GM18508 (cell line): ENCODE measurements at regions not wholly inside any gene's neighbourhood (a gene's known extent, or its start where the extent isn't known, plus 50 kb on each side); places are given as distances from the start of the nearest gene placed in this dataset.
"Not testable (repeated sequence)": the region's sequence is repeated elsewhere in the genome, so short reads cannot be mapped to it uniquely, and the experiment has no call there.

ENCODE experiments used
- ATAC-seq: cut with Tn5 transposase; IDR thresholded peaks from one replicate; pipeline ENCODE4 v1.9.1; 2021; ENCODE audit warnings: moderate number of reproducible peaks; ENCODE audit not compliant: insufficient read depth, unreplicated experiment

GRCh38 chr10:9111976-9112375 lies 1057.5 kb downstream of the GATA3 start:
- ATAC-seq: no peak

GRCh38 chr10:9126728-9127127 lies 1072.2 kb downstream of the GATA3 start:
- no peak for ATAC-seq

GRCh38 chr10:9137368-9137767 lies 1082.9 kb downstream of the GATA3 start:
- ATAC-seq: no peak

- not testable (repeated sequence) for ATAC-seq
Observed at GRCh38 chr10:9138829-9139228, 1084.3 kb downstream of the GATA3 start.

- ATAC-seq: no peak
Observed at GRCh38 chr10:9140373-9140772, 1085.9 kb downstream of the GATA3 start.

GRCh38 chr10:9147475-9147874 lies 1093.0 kb downstream of the GATA3 start:
- no peak for ATAC-seq

- no peak for ATAC-seq
Observed at GRCh38 chr10:9149134-9149533, 1094.6 kb downstream of the GATA3 start.

GRCh38 chr10:9153057-9153456 lies 1098.6 kb downstream of the GATA3 start:
- not testable (repeated sequence) for ATAC-seq

- ATAC-seq: no peak
Observed at GRCh38 chr10:9157656-9158055, 1103.2 kb downstream of the GATA3 start.

- no peak for ATAC-seq
Observed at GRCh38 chr10:9158675-9159074, 1104.2 kb downstream of the GATA3 start.

- no peak for ATAC-seq
Observed at GRCh38 chr10:9160275-9160674, 1105.8 kb downstream of the GATA3 start.

- no peak for ATAC-seq
Observed at GRCh38 chr10:9163699-9164098, 1109.2 kb downstream of the GATA3 start.

GRCh38 chr10:9166770-9167169 lies 1112.3 kb downstream of the GATA3 start:
- ATAC-seq: no peak

- no peak for ATAC-seq
Observed at GRCh38 chr10:9172276-9172675, 1117.8 kb downstream of the GATA3 start.

GRCh38 chr10:9175200-9175599 lies 1120.7 kb downstream of the GATA3 start:
- no peak for ATAC-seq

- not testable (repeated sequence) for ATAC-seq
Observed at GRCh38 chr10:9183197-9183880, 1128.9 kb downstream of the GATA3 start.

GRCh38 chr10:9188022-9188810 lies 1133.7 kb downstream of the GATA3 start:
- no peak for ATAC-seq

GRCh38 chr10:9189448-9189847 lies 1135.0 kb downstream of the GATA3 start:
- ATAC-seq: no peak

- ATAC-seq: no peak
Observed at GRCh38 chr10:9193120-9193519, 1138.6 kb downstream of the GATA3 start.

GRCh38 chr10:9195385-9195784 lies 1140.9 kb downstream of the GATA3 start:
- no peak for ATAC-seq

GRCh38 chr10:9198611-9199010 lies 1144.1 kb downstream of the GATA3 start:
- ATAC-seq: no peak

GRCh38 chr10:9205558-9205957 lies 1151.1 kb downstream of the GATA3 start:
- no peak for ATAC-seq
